ENCODE measurements at regions not wholly inside any gene's neighbourhood (a gene's known extent, or its start where the extent isn't known, plus 50 kb on each side); places are given as distances from the start of the nearest gene placed in this dataset.

- TF ChIP-seq EZH2 (IDR thresholded peaks at IDR 0.05; ENCODE audit: borderline replicate concordance, low read depth, low read length, severe bottlenecking): no peak
- no peak for TF ChIP-seq CTCF (IDR thresholded peaks at IDR 0.05; ENCODE audit: extremely low read depth in 1 of 2, insufficient read depth in 1 of 2, low read depth in 1 of 2, low read length in 2 of 2)
- no peak for TF ChIP-seq POLR2AphosphoS5 (IDR thresholded peaks at IDR 0.05; ENCODE audit: insufficient read depth, low read depth, low read length)
- no peak for TF ChIP-seq GATA2 (IDR thresholded peaks at IDR 0.05; ENCODE audit: insufficient read depth, insufficient read length, low read depth, low read length)
- TF ChIP-seq JUN (IDR thresholded peaks at IDR 0.05; ENCODE audit: borderline replicate concordance, insufficient read depth, insufficient read length, low read depth): no peak
- TF ChIP-seq MYC (IDR thresholded peaks at IDR 0.05; ENCODE audit: low read depth, low read length): no peak
- TF ChIP-seq POLR2A (IDR thresholded peaks at IDR 0.05; ENCODE audit: low read depth, low read length): no peak
- TF ChIP-seq FOS (IDR thresholded peaks at IDR 0.05; ENCODE audit: borderline replicate concordance, insufficient read depth, low read length): no peak
- no peak for TF ChIP-seq MAX (IDR thresholded peaks at IDR 0.05; ENCODE audit: insufficient read depth, insufficient read length)
These were observed 191.7 kb upstream of the FRMD6 start for GRCh38 chr14:51460011-51460410.

All from endothelial cell of umbilical vein (primary cell).